SK-N-DZ (cell line): ENCODE measurements at regions not wholly inside any gene's neighbourhood (a gene's known extent, or its start where the extent isn't known, plus 50 kb on each side); places are given as distances from the start of the nearest gene placed in this dataset.

Source experiments
- DNase-seq: peaks from one replicate; pipeline ENCODE4 v3.0.0-alpha.2; 2015; ENCODE audit warnings: low spot score

GRCh38 chr4:41359422-41359775, 102.7 kb downstream of the UCHL1 start:
- peak; percentile 47 for DNase-seq

GRCh38 chr4:41359836-41360213, 103.1 kb downstream of the UCHL1 start:
- no peak for DNase-seq

DNA sequence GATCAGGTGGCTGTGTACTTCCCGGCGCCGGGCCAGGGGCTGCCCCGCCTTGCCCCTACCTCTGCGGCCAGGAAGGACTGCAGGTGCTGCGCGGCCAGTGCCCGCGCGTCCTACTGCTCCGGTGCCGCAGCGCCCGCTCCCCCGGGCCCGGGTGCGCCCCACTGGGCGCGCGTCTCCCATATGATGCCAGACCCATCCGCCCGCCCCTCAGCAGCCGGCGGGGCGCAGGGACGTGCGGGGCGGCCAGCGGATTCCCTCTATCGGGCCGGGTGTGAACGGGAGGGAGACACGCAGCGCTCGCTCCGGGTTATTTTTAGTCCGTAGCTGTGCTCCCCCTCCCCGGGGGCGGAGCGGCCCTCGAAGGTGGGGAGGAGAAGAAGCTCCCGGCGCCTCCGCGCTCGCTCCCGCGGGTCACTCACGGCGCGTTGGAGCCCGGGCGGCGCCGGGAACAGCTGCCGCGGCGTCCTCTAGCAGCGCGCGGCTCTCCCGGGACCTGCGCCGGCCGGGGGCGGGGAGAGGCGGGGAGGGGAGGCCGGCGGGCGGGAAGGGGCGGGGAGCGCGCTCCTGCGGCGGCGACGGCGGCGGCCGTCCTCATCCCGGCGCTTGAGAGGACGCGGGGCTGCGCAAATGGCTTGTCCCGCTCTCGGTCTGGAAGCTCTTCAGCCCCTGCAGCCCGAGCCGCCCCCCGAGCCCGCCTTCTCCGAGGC, 103.6 kb downstream of the UCHL1 start:
- DNase-seq: peak; percentile 70

DNA sequence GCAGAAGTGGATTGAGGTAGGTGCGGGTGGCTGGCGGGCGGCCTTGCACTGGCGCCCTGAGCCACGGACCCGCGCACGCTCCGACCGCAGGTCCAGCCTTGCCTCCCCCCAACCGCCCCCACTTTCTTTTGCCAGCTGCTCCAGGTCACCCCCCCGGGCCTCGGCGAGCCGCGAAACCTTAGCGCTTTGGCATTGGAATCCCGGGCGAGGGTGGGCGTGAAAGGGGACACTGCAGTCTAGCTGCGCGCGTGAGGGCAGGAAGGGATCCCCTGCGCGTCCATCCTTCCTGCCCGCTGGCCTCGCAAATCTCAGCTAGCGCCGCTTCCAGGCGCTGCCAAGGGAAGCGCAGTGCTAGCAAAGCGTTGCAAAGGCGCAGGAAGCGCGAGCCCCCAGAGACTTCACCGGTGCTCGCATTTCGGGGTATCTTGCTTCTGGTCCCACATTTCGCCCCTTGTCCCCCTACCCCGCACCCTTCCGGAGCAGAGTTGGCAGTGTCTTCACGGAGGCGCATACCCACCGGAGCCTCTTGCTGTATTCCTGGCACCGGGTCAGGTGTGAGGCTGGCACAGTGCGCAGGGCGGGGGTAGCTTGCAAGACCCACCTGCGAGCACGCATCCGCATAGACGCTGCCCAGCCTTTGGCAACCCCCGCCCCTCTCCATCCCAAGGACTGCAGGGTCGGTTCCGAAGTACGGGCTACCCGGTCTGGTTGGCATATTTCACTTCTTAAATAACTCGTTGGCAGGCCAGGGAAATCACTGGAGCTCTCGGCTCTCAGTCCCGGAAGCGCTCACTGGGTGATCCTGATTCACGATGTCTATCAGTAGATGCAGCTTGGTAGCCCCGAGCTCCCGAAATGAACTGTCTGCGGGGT, 104.4 kb downstream of the UCHL1 start:
- peak; percentile 39 for DNase-seq

DNA sequence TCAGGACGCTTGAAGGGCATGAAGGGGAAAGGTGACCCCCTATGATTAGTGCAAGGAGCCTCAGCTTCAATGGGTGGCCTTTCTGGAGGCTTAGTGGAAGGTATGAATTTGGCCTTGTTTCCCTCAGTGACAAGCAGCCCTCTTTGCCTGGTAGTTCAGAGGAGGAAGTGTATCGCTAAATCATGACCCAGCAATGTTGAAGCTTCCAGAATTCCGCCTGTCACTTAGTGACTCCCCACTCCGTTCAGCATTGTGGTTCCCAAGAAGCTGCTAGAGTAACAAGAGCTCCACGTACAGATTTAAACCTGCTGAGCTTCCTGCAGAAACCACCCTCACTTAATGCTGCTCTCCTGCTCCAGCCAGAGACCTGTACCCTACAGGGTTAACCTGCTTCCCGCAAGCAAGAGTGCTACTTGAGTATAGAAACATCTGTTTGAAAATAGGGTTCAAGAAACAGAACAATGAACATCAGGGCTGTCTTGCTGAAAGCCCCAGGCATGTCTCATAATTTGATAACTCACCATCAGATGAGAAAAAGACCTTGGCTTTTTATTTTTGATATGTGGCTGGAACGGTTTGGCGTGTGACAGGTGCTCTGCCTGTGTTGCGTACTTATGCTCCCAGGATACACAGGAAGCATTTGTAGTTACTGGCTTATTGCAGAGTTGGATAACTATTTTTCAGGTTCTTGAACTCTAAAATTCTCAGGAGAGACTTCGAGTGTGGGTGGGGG, 105.2 kb downstream of the UCHL1 start:
- peak; percentile 18 for DNase-seq

DNA sequence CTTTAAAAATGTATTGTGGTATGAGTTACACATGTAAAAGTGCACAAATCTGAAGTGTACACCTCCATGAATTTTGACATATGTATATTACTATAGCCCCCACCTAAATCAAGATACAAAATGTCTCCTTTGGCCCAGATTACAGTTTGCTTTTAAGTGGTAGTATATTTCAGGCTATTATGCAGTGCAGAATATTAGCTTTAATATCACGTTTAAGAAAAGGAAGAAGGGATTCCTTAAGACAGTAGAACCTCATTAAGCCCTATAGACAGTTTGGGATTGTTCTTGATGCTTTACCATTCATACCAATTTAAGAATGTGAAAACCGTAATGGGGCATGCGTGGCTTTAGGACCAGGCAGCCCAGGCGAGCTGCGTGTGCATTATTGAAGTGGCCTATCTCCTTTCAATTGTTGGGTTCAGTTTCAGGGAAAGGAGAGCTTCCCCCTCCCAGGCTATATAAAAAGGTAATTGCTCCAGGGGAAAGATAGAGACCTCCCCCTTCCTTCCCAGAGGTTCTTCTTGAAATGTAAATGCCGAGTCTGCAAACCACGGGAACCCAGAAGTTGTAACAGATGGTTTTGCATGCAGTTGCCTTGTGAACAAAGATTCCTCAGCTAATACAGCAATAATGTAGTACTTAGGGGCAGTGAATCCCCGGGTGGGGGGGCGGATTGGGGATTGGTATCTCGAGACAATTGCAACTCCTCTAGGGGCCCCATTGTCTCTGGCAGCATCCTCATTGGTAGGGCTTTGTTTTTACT, 106.1 kb downstream of the UCHL1 start:
- DNase-seq: no peak

DNA sequence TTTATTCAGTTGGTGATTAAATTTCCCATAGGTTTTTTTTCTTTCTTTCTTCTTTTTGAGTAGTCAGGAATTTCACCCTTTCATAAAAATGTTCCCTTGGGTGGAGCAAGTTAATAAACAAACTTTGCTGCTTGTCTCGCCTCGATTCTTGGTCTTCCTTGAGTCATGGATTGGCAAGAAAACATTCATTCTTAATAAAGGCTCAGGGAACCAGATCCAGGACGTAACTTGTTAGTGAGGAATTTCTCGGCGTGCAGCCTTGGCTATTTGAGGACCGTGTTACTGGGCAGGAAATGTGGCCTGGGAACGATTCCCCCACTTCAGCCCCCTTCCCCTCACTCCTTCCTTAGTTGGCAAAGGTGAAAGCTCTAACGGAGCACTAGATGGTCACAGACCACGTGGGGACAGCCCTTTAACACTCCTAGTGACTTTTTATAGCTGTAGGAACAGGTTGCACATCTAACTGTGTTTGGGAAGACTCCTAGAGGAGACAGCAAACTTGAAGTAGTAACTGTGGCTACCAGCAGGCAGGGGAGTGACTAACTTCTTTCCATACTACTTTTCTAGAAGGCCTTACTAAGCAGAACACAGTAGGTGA, 106.8 kb downstream of the UCHL1 start:
- no peak for DNase-seq

DNA sequence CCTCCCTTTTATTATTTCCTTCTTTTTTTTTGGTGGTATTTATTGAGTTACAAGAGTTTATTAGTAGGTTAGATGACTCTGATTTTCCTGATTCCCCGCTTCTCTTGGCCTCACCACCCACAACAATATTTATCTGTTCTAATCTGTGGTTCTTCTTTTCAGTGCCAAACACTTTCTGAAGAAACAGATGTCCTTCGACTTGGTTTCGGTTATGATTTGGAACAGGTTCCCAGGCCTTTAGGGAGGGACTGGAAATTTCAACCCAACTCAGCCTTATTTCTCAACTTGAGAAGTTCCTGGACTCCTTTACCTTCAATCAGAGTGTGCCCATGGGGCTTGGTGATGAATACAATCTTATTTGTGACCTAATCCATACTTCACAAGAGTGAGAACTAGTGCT, 108.1 kb downstream of the UCHL1 start:
- no peak for DNase-seq

GRCh38 chr4:41365681-41366080, 109.0 kb downstream of the UCHL1 start:
- no peak for DNase-seq

- DNase-seq: no peak
Observed at GRCh38 chr4:41366911-41367517, 110.3 kb downstream of the UCHL1 start.

- no peak for DNase-seq
Observed at GRCh38 chr4:41369680-41370079, 113.0 kb downstream of the UCHL1 start.

- no peak for DNase-seq
Observed at GRCh38 chr4:41373221-41373620, 116.5 kb downstream of the UCHL1 start.

GRCh38 chr4:41374490-41374889, 117.8 kb downstream of the UCHL1 start:
- no peak for DNase-seq

GRCh38 chr4:41375561-41375960, 118.8 kb downstream of the UCHL1 start:
- DNase-seq: no peak

- no peak for DNase-seq
Observed at GRCh38 chr4:41377196-41377595, 120.5 kb downstream of the UCHL1 start.

DNA sequence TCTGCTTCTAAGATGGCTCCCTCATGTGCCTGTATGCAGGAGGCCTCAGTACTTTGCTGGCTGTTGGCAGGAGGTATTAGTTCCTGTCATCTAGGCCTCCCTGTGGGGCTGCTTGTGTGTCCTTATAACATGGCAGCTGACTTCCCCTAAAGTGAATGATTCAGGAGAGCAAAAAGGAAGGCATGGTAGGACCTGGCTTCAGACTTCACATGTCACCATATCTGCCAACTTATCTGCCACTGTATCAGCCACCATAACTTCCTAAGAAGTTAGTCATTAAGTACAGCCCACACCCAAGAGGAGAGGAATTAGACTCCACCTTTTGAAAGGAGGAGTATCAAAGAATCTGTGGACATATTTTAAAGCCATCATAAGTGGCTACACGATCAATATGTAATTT, 122.5 kb downstream of the UCHL1 start:
- no peak for DNase-seq

- no peak for DNase-seq
Observed at GRCh38 chr4:41380511-41381157, 123.9 kb downstream of the UCHL1 start.

DNA sequence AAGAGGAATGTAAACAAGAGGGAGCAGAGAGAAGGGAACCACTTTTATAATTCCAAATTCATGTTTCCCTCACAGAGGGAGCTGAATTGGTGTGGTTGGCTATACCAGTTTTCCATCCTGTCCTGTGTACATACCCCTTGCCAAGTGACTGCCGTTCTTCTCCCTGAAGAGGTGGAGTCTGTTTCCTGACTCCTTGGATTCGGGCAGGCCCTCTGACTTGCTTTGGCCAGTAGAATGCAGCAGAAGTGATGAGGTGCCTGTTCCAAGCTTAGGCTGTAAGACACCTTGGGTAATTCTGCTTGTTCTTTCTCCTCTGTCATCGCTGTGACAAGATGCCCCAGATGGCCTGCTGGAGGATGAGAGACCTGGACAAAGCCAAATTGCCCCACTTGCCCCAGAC, 124.7 kb downstream of the UCHL1 start:
- DNase-seq: no peak

GRCh38 chr4:41384992-41385391, 128.3 kb downstream of the UCHL1 start:
- DNase-seq: peak; percentile 45

DNA sequence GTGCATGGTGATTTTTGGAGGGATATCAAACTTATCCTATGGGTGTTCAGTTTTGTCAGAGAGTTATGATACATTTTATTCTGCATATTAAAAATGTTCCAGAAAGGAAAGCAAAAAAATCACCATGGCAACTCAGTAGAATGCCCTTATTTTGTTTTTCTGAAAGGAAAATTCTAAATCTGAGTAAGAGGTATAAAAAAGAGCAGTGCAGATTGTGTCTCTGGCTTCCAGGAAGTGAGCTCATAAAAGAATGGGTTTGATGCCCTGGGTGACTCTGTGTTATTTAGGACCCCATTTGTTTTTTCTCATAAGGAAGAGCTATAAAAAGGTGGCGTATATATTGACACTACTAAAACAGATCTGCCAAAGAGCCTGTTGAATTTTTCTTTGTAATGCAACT, 128.8 kb downstream of the UCHL1 start:
- no peak for DNase-seq
